Liver (tissue), 8 donors: ENCODE measurements at regions not wholly inside any gene's neighbourhood (a gene's known extent, or its start where the extent isn't known, plus 50 kb on each side); places are given as distances from the start of the nearest gene placed in this dataset.

Experiments used
- DNase-seq: peaks from one replicate; pipeline ENCODE4 v3.0.0-alpha.2; 2017; ENCODE audit warnings: low spot score
- H3K27ac ChIP-seq, 2 donors: one replicate each; pipeline ENCODE4 v1.7.0; 2013; ENCODE audit warnings: inconsistent platforms in 2 of 2, low read length in 2 of 2, control low read depth in 1 of 2, low read depth in 1 of 2, mild to moderate bottlenecking in 1 of 2
- H3K27me3 ChIP-seq, 4 donors: one replicate each; pipeline versions ENCODE4 v1.6.1 to v1.7.0; 2013; ENCODE audit warnings: low read length in 3 of 4, inconsistent platforms in 1 of 4, mild to moderate bottlenecking in 1 of 4, moderate library complexity in 1 of 4; ENCODE audit not compliant: control insufficient read depth in 4 of 4, insufficient read depth in 4 of 4
- H3K36me3 ChIP-seq, 4 donors: one replicate each; pipeline versions ENCODE4 v1.6.1 to v1.7.0; 2013; ENCODE audit warnings: low read length in 3 of 4, mild to moderate bottlenecking in 3 of 4, low read depth in 1 of 4, moderate library complexity in 1 of 4; ENCODE audit not compliant: control insufficient read depth in 4 of 4, insufficient read depth in 3 of 4
- H3K4me1 ChIP-seq, 4 donors: one replicate each; pipeline versions ENCODE4 v1.6.1 to v1.7.0; 2013; ENCODE audit warnings: low read length in 3 of 4, mild to moderate bottlenecking in 3 of 4, moderate library complexity in 1 of 4; ENCODE audit not compliant: control insufficient read depth in 4 of 4, insufficient read depth in 4 of 4
- H3K4me3 ChIP-seq, 3 donors: one replicate each; pipeline versions ENCODE4 v1.6.1 to v1.7.0; 2013; ENCODE audit warnings: low read length in 3 of 3, control low read depth in 1 of 3, low read depth in 1 of 3, mild to moderate bottlenecking in 1 of 3
- H3K9ac ChIP-seq, 2 donors: one replicate each; pipeline ENCODE4 v1.7.0; 2013; ENCODE audit warnings: low read length in 2 of 2, mild to moderate bottlenecking in 2 of 2, moderate library complexity in 2 of 2, control low read depth in 1 of 2, low read depth in 1 of 2
- H3K9me3 ChIP-seq, 4 donors: one replicate each; pipeline versions ENCODE4 v1.6.1 to v1.7.0; 2013; ENCODE audit warnings: low read length in 3 of 4; ENCODE audit not compliant: control insufficient read depth in 4 of 4
- ATF3 ChIP-seq: IDR thresholded peaks from 2 replicates; pipeline ENCODE4 v1.6.1; 2016; ENCODE audit warnings: antibody characterized with exemption
- CTCF ChIP-seq: fragments of 150-350 bp; IDR thresholded peaks from 2 replicates; pipeline ENCODE4 v1.5.1; 2017; ENCODE audit warnings: improper control_type of control experiment, low read depth, low read length; ENCODE audit not compliant: missing input control
- EGR1 ChIP-seq, 2 donors: IDR thresholded peaks; 2 replicates each; pipeline ENCODE4 v1.6.1; 2016 to 2018; ENCODE audit warnings: antibody characterized with exemption in 2 of 2, low read depth in 2 of 2
- FOXA1 ChIP-seq: IDR thresholded peaks from 2 replicates; pipeline ENCODE4 v1.6.1; 2016; ENCODE audit warnings: antibody characterized with exemption
- FOXA2 ChIP-seq: IDR thresholded peaks from 2 replicates; pipeline ENCODE4 v1.6.1; 2016; ENCODE audit warnings: antibody characterized with exemption
- GABPA ChIP-seq, 2 donors: IDR thresholded peaks in 1 of 2; conservative IDR thresholded peaks in 1 of 2; 2 replicates each; pipeline ENCODE4 v1.6.1; 2016; ENCODE audit warnings: antibody characterized with exemption in 2 of 2, mild to moderate bottlenecking in 1 of 2, moderate library complexity in 1 of 2
- HNF4A ChIP-seq, 2 donors: conservative IDR thresholded peaks; 2 replicates each; pipeline ENCODE4 v1.6.1; 2016; ENCODE audit warnings: antibody characterized with exemption in 2 of 2, mild to moderate bottlenecking in 2 of 2
- HNF4G ChIP-seq: IDR thresholded peaks from 2 replicates; pipeline ENCODE4 v1.6.1; 2016; ENCODE audit warnings: antibody characterized with exemption
- JUND ChIP-seq, 2 donors: IDR thresholded peaks; 2 replicates each; pipeline ENCODE4 v1.6.1; 2016; ENCODE audit warnings: antibody characterized with exemption in 2 of 2
- MAX ChIP-seq: IDR thresholded peaks from 2 replicates; pipeline ENCODE4 v1.6.1; 2016; ENCODE audit warnings: antibody characterized with exemption
- NR2F2 ChIP-seq: IDR thresholded peaks from 2 replicates; pipeline ENCODE4 v1.6.1; 2016; ENCODE audit warnings: antibody characterized with exemption
- RAD21 ChIP-seq, 2 donors: IDR thresholded peaks; 2 replicates each; pipeline ENCODE4 v1.6.1; 2016; ENCODE audit warnings: antibody characterized with exemption in 2 of 2, mild to moderate bottlenecking in 2 of 2
- REST ChIP-seq: IDR thresholded peaks from 2 replicates; pipeline ENCODE4 v1.6.1; 2016; ENCODE audit warnings: antibody characterized with exemption, mild to moderate bottlenecking
- RXRA ChIP-seq, 2 donors: IDR thresholded peaks; 2 replicates each; pipeline ENCODE4 v1.6.1; 2017 to 2018; ENCODE audit warnings: antibody characterized with exemption in 2 of 2, mild to moderate bottlenecking in 1 of 2
- SP1 ChIP-seq: IDR thresholded peaks from 2 replicates; pipeline ENCODE4 v1.6.1; 2018; ENCODE audit warnings: antibody characterized with exemption, mild to moderate bottlenecking
- TAF1 ChIP-seq: conservative IDR thresholded peaks from 2 replicates; pipeline ENCODE4 v1.6.1; 2016; ENCODE audit warnings: antibody characterized with exemption, mild to moderate bottlenecking
- YY1 ChIP-seq: IDR thresholded peaks from 2 replicates; pipeline ENCODE4 v1.6.1; 2016; ENCODE audit warnings: antibody characterized with exemption, mild to moderate bottlenecking
- ZBTB33 ChIP-seq: IDR thresholded peaks from 2 replicates; pipeline ENCODE4 v1.6.1; 2016; ENCODE audit warnings: antibody characterized with exemption
- WGBS: extraction: QIAGEN DNeasy Blood & Tissue Kit; methylation state at CpG from one replicate; pipeline ENCODE4 v1.1.7; 2013; 5-methylcytosine and 5-hydroxymethylcytosine counted together
- donor health status: healthy.
- donor health status: healthy.
- donor health status: healthy.
- donor health status: healthy.
- donor health status: healthy.

GRCh38 chr1:213585959-213586586 lies 401.7 kb upstream of the PROX1 start:
- Histone ChIP-seq H3K4me1 (no peaks in the 10 kb centered on the region), H3K9ac (no peak overlapping the region), H3K9me3 (no peaks in the 10 kb centered on the region), H3K27me3 (no peaks in the 10 kb centered on the region), H3K4me3 (no peak overlapping the region), H3K27ac (no peak overlapping the region), H3K36me3 (no peaks in the 10 kb centered on the region)
- TF ChIP-seq GABPA (IDR thresholded peaks at IDR 0.05 in 1 of 2, conservative IDR thresholded peaks at IDR 0.05 in 1 of 2) (no peak), TAF1 (no peak), RXRA (IDR thresholded peaks at IDR 0.05) (no peak), ATF3 (no peak), JUND (IDR thresholded peaks at IDR 0.05) (no peak), HNF4G (no peak), ZBTB33 (no peak)
- DNase-seq: no peak
- WGBS: 68% methylated on average over 6 of the region's 6 CpGs

GRCh38 chr1:213586587-213586972 lies 401.2 kb upstream of the PROX1 start:
- no peak for DNase-seq
- Histone ChIP-seq H3K27me3 (no peaks in the 10 kb centered on the region), H3K27ac (no peak overlapping the region), H3K36me3 (no peaks in the 10 kb centered on the region), H3K4me1 (no peaks in the 10 kb centered on the region), H3K9me3 (no peaks in the 10 kb centered on the region), H3K4me3 (no peak overlapping the region), H3K9ac (no peak overlapping the region)
- TF ChIP-seq NR2F2: no peak
- no peak for TF ChIP-seq ZBTB33
- no peak for TF ChIP-seq CTCF
- TF ChIP-seq MAX: no peak
- TF ChIP-seq HNF4A (conservative IDR thresholded peaks at IDR 0.05): no peak
- no peak for TF ChIP-seq JUND (IDR thresholded peaks at IDR 0.05)
- no peak for TF ChIP-seq SP1
- no peak for TF ChIP-seq RXRA (IDR thresholded peaks at IDR 0.05)
- no peak for TF ChIP-seq TAF1
- no peak for TF ChIP-seq YY1
- no peak for TF ChIP-seq FOXA2
- TF ChIP-seq GABPA (IDR thresholded peaks at IDR 0.05 in 1 of 2, conservative IDR thresholded peaks at IDR 0.05 in 1 of 2): no peak
- TF ChIP-seq REST: no peak
- no peak for TF ChIP-seq EGR1 (IDR thresholded peaks at IDR 0.05; ENCODE audit: low read depth in 2 of 2)
- TF ChIP-seq ATF3: no peak
- no peak for TF ChIP-seq FOXA1
- no peak for TF ChIP-seq RAD21 (IDR thresholded peaks at IDR 0.05)
- no peak for TF ChIP-seq HNF4G
- 95% methylated on average over 1 of the region's 1 CpG for WGBS
